ENCODE measurements at regions not wholly inside any gene's neighbourhood (a gene's known extent, or its start where the extent isn't known, plus 50 kb on each side); places are given as distances from the start of the nearest gene placed in this dataset.
"Not testable (repeated sequence)": the region's sequence is repeated elsewhere in the genome, so short reads cannot be mapped to it uniquely, and the experiment has no call there.

- Mint-ChIP-seq H3K4me1 (peaks cover 4% of the 10 kb centered on the region), H3K9me3 (no peaks in the 10 kb centered on the region), H3K36me3 (peaks cover 5% of the 10 kb centered on the region), H3K27me3 (no peaks in the 10 kb centered on the region), H3K4me3 (no peak overlapping the region), H3K27ac (no peak overlapping the region)
- DNase-seq, result no peak
Measured at GRCh38 chr17:63265526-63265925, 180.6 kb downstream of the CYB561 start.

GRCh38 chr17:63267846-63268245 lies 178.3 kb downstream of the CYB561 start:
- Mint-ChIP-seq H3K4me3 (no peak overlapping the region), H3K9me3 (no peaks in the 10 kb centered on the region), H3K27ac (no peak overlapping the region), H3K36me3 (peaks cover 12% of the 10 kb centered on the region), H3K27me3 (no peaks in the 10 kb centered on the region), H3K4me1 (peaks cover 7% of the 10 kb centered on the region)
- DNase-seq, result no peak

GRCh38 chr17:63268827-63269226 lies 177.3 kb downstream of the CYB561 start:
- no peak for DNase-seq
- no peaks in the 10 kb centered on the region for H3K27me3 Mint-ChIP-seq
- peaks cover 12% of the 10 kb centered on the region for H3K36me3 Mint-ChIP-seq
- H3K9me3 Mint-ChIP-seq, result no peaks in the 10 kb centered on the region
- no peak overlapping the region for H3K4me3 Mint-ChIP-seq
- H3K27ac Mint-ChIP-seq, result no peak overlapping the region
- H3K4me1 Mint-ChIP-seq, result peaks cover 7% of the 10 kb centered on the region

GRCh38 chr17:63270610-63271009 lies 175.5 kb downstream of the CYB561 start:
- Mint-ChIP-seq H3K9me3 (no peaks in the 10 kb centered on the region), H3K4me3 (no peak overlapping the region), H3K4me1 (peaks cover 14% of the 10 kb centered on the region), H3K27me3 (no peaks in the 10 kb centered on the region), H3K36me3 (peaks cover 12% of the 10 kb centered on the region), H3K27ac (peak overlapping the region; percentile 52)
- DNase-seq, result no peak

GRCh38 chr17:63274146-63274545 lies 172.0 kb downstream of the CYB561 start:
- Mint-ChIP-seq H3K4me1 (peaks cover 28% of the 10 kb centered on the region), H3K27ac (no peak overlapping the region), H3K4me3 (no peak overlapping the region), H3K9me3 (no peaks in the 10 kb centered on the region), H3K27me3 (no peaks in the 10 kb centered on the region), H3K36me3 (peaks cover 10% of the 10 kb centered on the region)
- DNase-seq, result no peak

GRCh38 chr17:63275318-63275970 lies 170.7 kb downstream of the CYB561 start:
- Mint-ChIP-seq H3K27me3 (no peaks in the 10 kb centered on the region), H3K36me3 (peaks cover 12% of the 10 kb centered on the region), H3K4me1 (peaks cover 31% of the 10 kb centered on the region), H3K27ac (no peak overlapping the region), H3K9me3 (no peaks in the 10 kb centered on the region), H3K4me3 (no peak overlapping the region)
- DNase-seq, result peak; percentile 8

- H3K9me3 Mint-ChIP-seq, result peaks cover 2% of the 10 kb centered on the region
- peaks cover 9% of the 10 kb centered on the region for H3K36me3 Mint-ChIP-seq
- no peak overlapping the region for H3K27ac Mint-ChIP-seq
- H3K4me1 Mint-ChIP-seq, result peaks cover 26% of the 10 kb centered on the region
- no peaks in the 10 kb centered on the region for H3K27me3 Mint-ChIP-seq
- DNase-seq, result no peak
- no peak overlapping the region for H3K4me3 Mint-ChIP-seq
Measured at GRCh38 chr17:63275971-63276745, 169.9 kb downstream of the CYB561 start.

- H3K36me3 Mint-ChIP-seq, result peaks cover 12% of the 10 kb centered on the region
- H3K4me3 Mint-ChIP-seq, result no peak overlapping the region
- H3K27me3 Mint-ChIP-seq, result no peaks in the 10 kb centered on the region
- H3K4me1 Mint-ChIP-seq, result peaks cover 26% of the 10 kb centered on the region
- peaks cover 2% of the 10 kb centered on the region for H3K9me3 Mint-ChIP-seq
- H3K27ac Mint-ChIP-seq, result no peak overlapping the region
- no peak for DNase-seq
Measured at GRCh38 chr17:63276821-63277220, 169.3 kb downstream of the CYB561 start.

GRCh38 chr17:63277629-63278028 lies 168.5 kb downstream of the CYB561 start:
- Mint-ChIP-seq H3K27me3 (no peaks in the 10 kb centered on the region), H3K36me3 (peaks cover 9% of the 10 kb centered on the region), H3K9me3 (peaks cover 4% of the 10 kb centered on the region), H3K27ac (no peak overlapping the region), H3K4me1 (peaks cover 26% of the 10 kb centered on the region), H3K4me3 (no peak overlapping the region)
- DNase-seq, result no peak

GRCh38 chr17:63278728-63279442 lies 167.2 kb downstream of the CYB561 start:
- Mint-ChIP-seq H3K36me3 (peaks cover 17% of the 10 kb centered on the region), H3K4me3 (no peak overlapping the region), H3K27ac (no peak overlapping the region), H3K27me3 (no peaks in the 10 kb centered on the region), H3K9me3 (peaks cover 12% of the 10 kb centered on the region), H3K4me1 (peaks cover 26% of the 10 kb centered on the region)
- DNase-seq, result no peak

GRCh38 chr17:63279498-63280230 lies 166.4 kb downstream of the CYB561 start:
- DNase-seq, result no peak
- peaks cover 16% of the 10 kb centered on the region for H3K9me3 Mint-ChIP-seq
- H3K27me3 Mint-ChIP-seq, result no peaks in the 10 kb centered on the region
- peaks cover 24% of the 10 kb centered on the region for H3K4me1 Mint-ChIP-seq
- H3K4me3 Mint-ChIP-seq, result no peak overlapping the region
- peaks cover 18% of the 10 kb centered on the region for H3K36me3 Mint-ChIP-seq
- H3K27ac Mint-ChIP-seq, result no peak overlapping the region

- Mint-ChIP-seq H3K27me3 (no peaks in the 10 kb centered on the region), H3K36me3 (peaks cover 37% of the 10 kb centered on the region), H3K4me3 (no peak overlapping the region), H3K27ac (no peak overlapping the region), H3K9me3 (peaks cover 34% of the 10 kb centered on the region), H3K4me1 (peaks cover 13% of the 10 kb centered on the region)
- DNase-seq, result no peak
Measured at GRCh38 chr17:63282455-63282854, 163.7 kb downstream of the CYB561 start.

- Mint-ChIP-seq H3K4me3 (no peak overlapping the region), H3K36me3 (peaks cover 44% of the 10 kb centered on the region), H3K9me3 (peaks cover 34% of the 10 kb centered on the region), H3K27ac (no peak overlapping the region), H3K4me1 (no peaks in the 10 kb centered on the region), H3K27me3 (no peaks in the 10 kb centered on the region)
- no peak for DNase-seq
Measured at GRCh38 chr17:63285551-63285950, 160.6 kb downstream of the CYB561 start.

- Mint-ChIP-seq H3K27me3 (no peaks in the 10 kb centered on the region), H3K9me3 (peaks cover 32% of the 10 kb centered on the region), H3K4me1 (no peaks in the 10 kb centered on the region), H3K4me3 (no peak overlapping the region), H3K27ac (no peak overlapping the region), H3K36me3 (peaks cover 44% of the 10 kb centered on the region)
- DNase-seq, result no peak
Measured at GRCh38 chr17:63286254-63286653, 159.9 kb downstream of the CYB561 start.

- not testable (repeated sequence) for H3K27me3 Mint-ChIP-seq, DNase-seq, H3K4me3 Mint-ChIP-seq, H3K27ac Mint-ChIP-seq, H3K4me1 Mint-ChIP-seq
- peaks cover 43% of the 10 kb centered on the region for H3K36me3 Mint-ChIP-seq
- peaks cover 32% of the 10 kb centered on the region for H3K9me3 Mint-ChIP-seq
Measured at GRCh38 chr17:63287006-63287405, 159.1 kb downstream of the CYB561 start.
